ENCODE measurements at regions not wholly inside any gene's neighbourhood (a gene's known extent, or its start where the extent isn't known, plus 50 kb on each side); places are given as distances from the start of the nearest gene placed in this dataset.

DNA sequence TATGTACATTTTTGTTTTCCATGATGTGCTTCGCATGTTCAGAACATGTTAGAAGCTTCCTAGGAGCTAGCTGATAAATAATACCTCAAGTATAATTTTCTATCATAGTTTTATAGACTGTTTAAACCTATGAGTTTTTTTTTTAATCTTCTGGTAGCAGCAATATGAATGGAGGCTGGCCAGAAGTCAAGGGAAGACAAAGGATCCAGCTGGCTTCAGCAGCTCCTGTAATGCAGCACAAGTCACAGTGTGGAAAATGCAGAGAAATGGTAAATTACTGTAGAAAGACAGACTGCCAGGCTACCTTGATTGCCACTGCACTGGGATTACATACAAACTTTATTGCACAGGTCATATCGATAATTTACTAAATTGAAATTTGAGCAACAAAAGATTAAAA lies 537.9 kb downstream of the IQCM start:
- TF ChIP-seq, protein P1, sequence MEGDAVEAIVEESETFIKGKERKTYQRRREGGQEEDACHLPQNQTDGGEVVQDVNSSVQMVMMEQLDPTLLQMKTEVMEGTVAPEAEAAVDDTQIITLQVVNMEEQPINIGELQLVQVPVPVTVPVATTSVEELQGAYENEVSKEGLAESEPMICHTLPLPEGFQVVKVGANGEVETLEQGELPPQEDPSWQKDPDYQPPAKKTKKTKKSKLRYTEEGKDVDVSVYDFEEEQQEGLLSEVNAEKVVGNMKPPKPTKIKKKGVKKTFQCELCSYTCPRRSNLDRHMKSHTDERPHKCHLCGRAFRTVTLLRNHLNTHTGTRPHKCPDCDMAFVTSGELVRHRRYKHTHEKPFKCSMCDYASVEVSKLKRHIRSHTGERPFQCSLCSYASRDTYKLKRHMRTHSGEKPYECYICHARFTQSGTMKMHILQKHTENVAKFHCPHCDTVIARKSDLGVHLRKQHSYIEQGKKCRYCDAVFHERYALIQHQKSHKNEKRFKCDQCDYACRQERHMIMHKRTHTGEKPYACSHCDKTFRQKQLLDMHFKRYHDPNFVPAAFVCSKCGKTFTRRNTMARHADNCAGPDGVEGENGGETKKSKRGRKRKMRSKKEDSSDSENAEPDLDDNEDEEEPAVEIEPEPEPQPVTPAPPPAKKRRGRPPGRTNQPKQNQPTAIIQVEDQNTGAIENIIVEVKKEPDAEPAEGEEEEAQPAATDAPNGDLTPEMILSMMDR (IDR thresholded peaks at IDR 0.05 in 4 of 5, conservative IDR thresholded peaks at IDR 0.05 in 1 of 5), result no peak
- no peak for TF ChIP-seq POLR2A (IDR thresholded peaks at IDR 0.05)

Measured in gastrocnemius medialis (tissue), 4 donors.